Hepatocyte (in vitro differentiated cells): ENCODE measurements at regions not wholly inside any gene's neighbourhood (a gene's known extent, or its start where the extent isn't known, plus 50 kb on each side); places are given as distances from the start of the nearest gene placed in this dataset.

Source experiments
- EZH2 ChIP-seq: fragments of 200-600 bp; sonication (generic); IDR thresholded peaks from 2 replicates; pipeline ENCODE4 v1.6.1; 2016; ENCODE audit warnings: antibody characterized with exemption, mild to moderate bottlenecking, borderline replicate concordance
- EZH2phosphoT487 ChIP-seq: fragments of 200-600 bp; sonication (generic); IDR thresholded peaks from one replicate; pipeline ENCODE4 v1.6.1; 2018; ENCODE audit warnings: antibody characterized with exemption, mild to moderate bottlenecking, low read depth, moderate library complexity; ENCODE audit not compliant: unreplicated experiment, severe bottlenecking
- TF ChIP-seq, protein P1 (sequence below): fragments of 200-600 bp; sonication (generic); IDR thresholded peaks from 2 replicates; pipeline ENCODE4 v1.5.1; 2016; ENCODE audit warnings: antibody characterized with exemption, mild to moderate bottlenecking; ENCODE audit not compliant: poor library complexity

DNA sequence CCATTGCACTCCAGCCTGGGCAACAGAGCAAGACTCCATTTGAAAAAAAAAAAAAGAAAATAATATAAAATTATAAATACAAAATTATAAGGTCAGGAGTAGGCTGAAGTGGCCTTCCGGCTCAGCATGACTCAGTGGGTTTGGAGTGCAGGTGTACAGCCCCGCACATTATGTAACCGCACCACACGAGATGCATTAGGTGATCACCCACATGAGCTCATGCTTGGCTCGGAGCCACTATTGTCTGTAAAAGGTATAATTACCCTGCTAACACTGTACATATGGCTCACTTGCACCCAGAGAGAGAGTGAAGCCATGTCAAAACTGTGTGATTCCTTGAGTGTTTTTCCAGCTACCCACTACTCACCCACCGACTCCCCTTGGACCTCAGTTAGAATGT is 557.0 kb downstream of the SLC6A15 start:
- TF ChIP-seq, protein P1, sequence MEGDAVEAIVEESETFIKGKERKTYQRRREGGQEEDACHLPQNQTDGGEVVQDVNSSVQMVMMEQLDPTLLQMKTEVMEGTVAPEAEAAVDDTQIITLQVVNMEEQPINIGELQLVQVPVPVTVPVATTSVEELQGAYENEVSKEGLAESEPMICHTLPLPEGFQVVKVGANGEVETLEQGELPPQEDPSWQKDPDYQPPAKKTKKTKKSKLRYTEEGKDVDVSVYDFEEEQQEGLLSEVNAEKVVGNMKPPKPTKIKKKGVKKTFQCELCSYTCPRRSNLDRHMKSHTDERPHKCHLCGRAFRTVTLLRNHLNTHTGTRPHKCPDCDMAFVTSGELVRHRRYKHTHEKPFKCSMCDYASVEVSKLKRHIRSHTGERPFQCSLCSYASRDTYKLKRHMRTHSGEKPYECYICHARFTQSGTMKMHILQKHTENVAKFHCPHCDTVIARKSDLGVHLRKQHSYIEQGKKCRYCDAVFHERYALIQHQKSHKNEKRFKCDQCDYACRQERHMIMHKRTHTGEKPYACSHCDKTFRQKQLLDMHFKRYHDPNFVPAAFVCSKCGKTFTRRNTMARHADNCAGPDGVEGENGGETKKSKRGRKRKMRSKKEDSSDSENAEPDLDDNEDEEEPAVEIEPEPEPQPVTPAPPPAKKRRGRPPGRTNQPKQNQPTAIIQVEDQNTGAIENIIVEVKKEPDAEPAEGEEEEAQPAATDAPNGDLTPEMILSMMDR, result no peak
- TF ChIP-seq EZH2 (no peak), EZH2phosphoT487 (no peak)
